MCF 10A (cell line): ENCODE measurements at regions not wholly inside any gene's neighbourhood (a gene's known extent, or its start where the extent isn't known, plus 50 kb on each side); places are given as distances from the start of the nearest gene placed in this dataset.

Experiments
- BruUV-seq: library from RNA; stranded (reverse); fragments of 400-500 nt; replicated peaks from 2 replicates; lab custom pipeline; 2021; lab: Mats Ljungman, UMichigan
- CTCF ChIA-PET: fragments of 300-600 bp; sonication (Branson Sonifier 250); formaldehyde crosslinking; extraction: SDS; loops from one replicate; lab custom pipeline; 2021; ENCODE audit warnings: antibody characterized with exemption, inconsistent platforms; lab: Yijun Ruan, JAX
- POLR2A ChIA-PET: fragments of 300-600, 350-650 bp; sonication (Branson Sonifier 250); formaldehyde crosslinking; extraction: SDS; loops from one replicate; lab custom pipeline; 2020; ENCODE audit warnings: antibody characterized with exemption, inconsistent platforms; lab: Yijun Ruan, JAX
- DNase-seq: peaks from one replicate; pipeline ENCODE4 v3.0.0-alpha.2; 2018; ENCODE audit not compliant: unreplicated experiment
- H3K27ac Mint-ChIP-seq: one replicate; pipeline ENCODE4 v1.8.0; 2022; ENCODE audit warnings: mild to moderate bottlenecking, low read depth, mixed read lengths; ENCODE audit not compliant: unreplicated experiment
- H3K27me3 Mint-ChIP-seq: one replicate; pipeline ENCODE4 v1.8.0; 2022; ENCODE audit warnings: mixed read lengths; ENCODE audit not compliant: insufficient read depth, unreplicated experiment
- H3K36me3 Mint-ChIP-seq: one replicate; pipeline ENCODE4 v1.8.0; 2022; ENCODE audit warnings: mild to moderate bottlenecking, moderate library complexity, mixed read lengths; ENCODE audit not compliant: insufficient read depth, unreplicated experiment
- H3K4me1 Mint-ChIP-seq: one replicate; pipeline ENCODE4 v1.8.0; 2022; ENCODE audit warnings: mixed read lengths; ENCODE audit not compliant: insufficient read depth, unreplicated experiment
- H3K4me3 Mint-ChIP-seq: one replicate; pipeline ENCODE4 v1.8.0; 2022; ENCODE audit warnings: mild to moderate bottlenecking, moderate library complexity, mixed read lengths; ENCODE audit not compliant: unreplicated experiment
- H3K9me3 Mint-ChIP-seq: one replicate; pipeline ENCODE4 v1.8.0; 2022; ENCODE audit warnings: mixed read lengths; ENCODE audit not compliant: unreplicated experiment
- intact Hi-C: fragments of 100-400 bp; cut with micrococcal nuclease; formaldehyde crosslinking; loops from 2 replicates; pipeline ENCODE4 v1.14.1; 2022
- TF ChIP-seq, protein P1 (sequence below): fragments of 200-600 bp; IDR thresholded peaks from one replicate; pipeline ENCODE4 v1.8.0; 2022; ENCODE audit warnings: antibody characterized with exemption, mild to moderate bottlenecking; ENCODE audit not compliant: unreplicated experiment

DNA sequence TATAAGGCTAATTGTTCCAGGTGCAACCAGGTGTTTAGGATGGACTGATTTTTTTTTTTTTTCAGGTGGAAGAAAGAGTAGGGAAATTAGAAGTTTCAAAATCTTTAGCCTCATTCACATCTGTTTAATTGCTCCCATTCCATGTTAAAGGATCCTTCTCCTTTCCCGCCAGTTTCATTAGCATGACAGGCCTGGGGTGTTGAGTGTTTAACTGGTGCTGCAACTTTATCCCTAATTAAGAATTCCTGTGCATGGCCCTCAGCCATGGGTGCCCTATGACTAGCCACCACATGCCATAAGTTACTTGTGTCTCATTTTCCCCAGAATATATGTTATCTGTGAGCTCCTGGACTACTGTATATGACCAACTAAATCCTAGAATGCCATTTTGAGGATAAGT, 501.4 kb downstream of the NSUN3 start:
- TF ChIP-seq, protein P1, sequence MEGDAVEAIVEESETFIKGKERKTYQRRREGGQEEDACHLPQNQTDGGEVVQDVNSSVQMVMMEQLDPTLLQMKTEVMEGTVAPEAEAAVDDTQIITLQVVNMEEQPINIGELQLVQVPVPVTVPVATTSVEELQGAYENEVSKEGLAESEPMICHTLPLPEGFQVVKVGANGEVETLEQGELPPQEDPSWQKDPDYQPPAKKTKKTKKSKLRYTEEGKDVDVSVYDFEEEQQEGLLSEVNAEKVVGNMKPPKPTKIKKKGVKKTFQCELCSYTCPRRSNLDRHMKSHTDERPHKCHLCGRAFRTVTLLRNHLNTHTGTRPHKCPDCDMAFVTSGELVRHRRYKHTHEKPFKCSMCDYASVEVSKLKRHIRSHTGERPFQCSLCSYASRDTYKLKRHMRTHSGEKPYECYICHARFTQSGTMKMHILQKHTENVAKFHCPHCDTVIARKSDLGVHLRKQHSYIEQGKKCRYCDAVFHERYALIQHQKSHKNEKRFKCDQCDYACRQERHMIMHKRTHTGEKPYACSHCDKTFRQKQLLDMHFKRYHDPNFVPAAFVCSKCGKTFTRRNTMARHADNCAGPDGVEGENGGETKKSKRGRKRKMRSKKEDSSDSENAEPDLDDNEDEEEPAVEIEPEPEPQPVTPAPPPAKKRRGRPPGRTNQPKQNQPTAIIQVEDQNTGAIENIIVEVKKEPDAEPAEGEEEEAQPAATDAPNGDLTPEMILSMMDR: no peak
- no TSS peak for BruUV-seq
- intact Hi-C loops: no loop called here
- CTCF ChIA-PET: no interaction called here
- POLR2A ChIA-PET: no interaction called here
- Mint-ChIP-seq H3K9me3 (no peaks in the 10 kb centered on the region), H3K27ac (no peak overlapping the region), H3K36me3 (no peaks in the 10 kb centered on the region), H3K4me3 (no peak overlapping the region), H3K4me1 (no peaks in the 10 kb centered on the region), H3K27me3 (no peaks in the 10 kb centered on the region)
- no peak for DNase-seq

DNA sequence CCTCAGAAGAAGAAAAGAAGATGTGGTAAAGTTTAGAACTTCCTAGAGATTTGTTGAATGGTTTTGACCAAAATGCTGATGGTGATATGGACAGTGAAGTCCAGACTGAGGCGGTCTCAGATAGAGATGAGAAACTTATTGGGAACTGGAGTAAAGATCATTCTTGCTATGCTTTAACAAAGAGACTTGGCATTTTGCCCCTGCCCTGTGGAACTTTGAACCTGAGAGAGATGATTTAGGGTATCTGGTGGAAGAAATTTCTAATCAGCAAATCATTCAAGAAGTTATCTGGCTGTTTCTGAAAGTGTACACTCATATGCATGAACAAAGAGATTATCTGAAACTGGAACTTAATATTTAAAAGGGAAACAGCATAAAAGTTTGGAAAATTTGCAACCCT, 505.2 kb downstream of the NSUN3 start:
- CTCF ChIA-PET: no interaction called here
- POLR2A ChIA-PET: no interaction called here
- TF ChIP-seq, protein P1: no peak
- Mint-ChIP-seq H3K4me1 (no peaks in the 10 kb centered on the region), H3K27ac (no peak overlapping the region), H3K27me3 (no peaks in the 10 kb centered on the region), H3K9me3 (no peaks in the 10 kb centered on the region), H3K36me3 (no peaks in the 10 kb centered on the region), H3K4me3 (no peak overlapping the region)
- BruUV-seq: no TSS peak
- DNase-seq: no peak
- intact Hi-C loops: no loop called here

DNA sequence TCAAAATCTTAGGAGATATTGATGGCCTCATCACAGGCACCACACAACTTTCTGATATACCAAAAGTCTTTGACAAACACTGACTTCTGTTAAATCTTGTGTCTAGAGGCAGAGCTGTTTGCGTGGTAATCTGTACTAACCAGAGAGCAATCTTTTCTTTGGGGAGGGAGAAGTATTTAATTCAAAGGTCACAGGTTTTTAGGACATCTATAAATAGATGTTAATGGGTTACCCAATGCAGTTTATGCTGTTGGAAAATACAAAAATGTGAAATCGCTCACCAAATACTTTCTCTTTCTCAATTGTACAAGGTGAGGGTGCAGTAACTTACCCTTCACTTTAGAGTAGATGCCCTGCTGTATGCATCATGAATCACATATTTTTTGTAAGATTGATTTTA, 510.5 kb downstream of the NSUN3 start:
- TF ChIP-seq, protein P1: no peak
- CTCF ChIA-PET: interaction anchor here (1.4 kb wide), 1 partner anchor 12 kb away, joined by 4 read pairs; no protein-coding TSS in a partner anchor
- intact Hi-C loops: no loop called here

GRCh38 chr3:94587291-94587690, 524.4 kb downstream of the NSUN3 start:
- H3K27me3 Mint-ChIP-seq: no peaks in the 10 kb centered on the region
- ChIA-PET POLR2A (no interaction called here), CTCF (no interaction called here)
- no peak overlapping the region for H3K27ac Mint-ChIP-seq
- no peaks in the 10 kb centered on the region for H3K36me3 Mint-ChIP-seq
- no peaks in the 10 kb centered on the region for H3K4me1 Mint-ChIP-seq
- H3K4me3 Mint-ChIP-seq: no peak overlapping the region
- intact Hi-C loops: no loop called here
- BruUV-seq: no TSS peak
- TF ChIP-seq, protein P1: no peak
- no peak for DNase-seq
- no peaks in the 10 kb centered on the region for H3K9me3 Mint-ChIP-seq

More for the DNA sequence above, 510.5 kb downstream of the NSUN3 start:
- POLR2A ChIA-PET: interaction anchor here (0.8 kb wide), 1 partner anchor 15 kb away, joined by 3 read pairs; no protein-coding TSS in a partner anchor
- H3K36me3 Mint-ChIP-seq: no peaks in the 10 kb centered on the region
- H3K4me3 Mint-ChIP-seq: no peak overlapping the region
- DNase-seq: no peak
- H3K27me3 Mint-ChIP-seq: no peaks in the 10 kb centered on the region
- no peaks in the 10 kb centered on the region for H3K9me3 Mint-ChIP-seq
- H3K27ac Mint-ChIP-seq: no peak overlapping the region
- H3K4me1 Mint-ChIP-seq: no peaks in the 10 kb centered on the region
- no TSS peak for BruUV-seq
